Right renal cortex interstitium (tissue), 3 donors: ENCODE measurements at regions not wholly inside any gene's neighbourhood (a gene's known extent, or its start where the extent isn't known, plus 50 kb on each side); places are given as distances from the start of the nearest gene placed in this dataset.

ENCODE experiments used
- DNase-seq, 3 donors: peaks; one replicate each; pipeline ENCODE4 v3.0.0-alpha.2; 2013; ENCODE audit warnings: low read depth in 3 of 3, low spot score in 2 of 3

DNA sequence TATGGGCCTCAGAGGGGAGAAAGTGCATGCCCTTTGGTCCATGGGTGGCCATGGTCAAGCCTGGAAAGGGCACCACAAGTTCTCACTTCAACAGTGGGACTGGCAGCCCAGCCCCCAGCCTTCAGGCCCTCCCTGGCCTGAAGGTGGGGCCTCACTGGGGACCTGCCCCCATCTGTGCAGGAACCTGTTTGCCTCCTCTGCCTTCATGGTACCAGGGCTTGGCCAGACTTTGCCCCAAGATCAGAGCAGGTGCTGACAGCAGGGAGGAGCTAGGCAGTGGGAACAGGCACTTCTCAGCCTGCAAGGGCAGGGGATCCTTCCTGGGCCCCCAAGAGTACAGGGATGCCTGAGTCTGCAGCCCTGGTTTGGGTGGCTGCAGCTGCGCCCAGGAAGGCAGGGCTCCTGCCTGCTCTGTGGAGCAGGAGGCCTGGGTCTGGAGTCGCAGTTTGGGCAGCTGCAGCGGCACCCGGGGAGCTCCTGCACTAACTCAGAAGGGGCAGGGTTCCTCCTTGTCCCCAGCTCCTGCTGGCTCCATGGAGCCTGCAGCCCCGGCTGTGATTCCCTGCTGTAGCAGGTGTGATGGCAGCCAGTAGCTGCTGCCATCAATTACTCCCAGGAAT, 460.1 kb upstream of the NCAM2 start:
- DNase-seq: no peak

DNA sequence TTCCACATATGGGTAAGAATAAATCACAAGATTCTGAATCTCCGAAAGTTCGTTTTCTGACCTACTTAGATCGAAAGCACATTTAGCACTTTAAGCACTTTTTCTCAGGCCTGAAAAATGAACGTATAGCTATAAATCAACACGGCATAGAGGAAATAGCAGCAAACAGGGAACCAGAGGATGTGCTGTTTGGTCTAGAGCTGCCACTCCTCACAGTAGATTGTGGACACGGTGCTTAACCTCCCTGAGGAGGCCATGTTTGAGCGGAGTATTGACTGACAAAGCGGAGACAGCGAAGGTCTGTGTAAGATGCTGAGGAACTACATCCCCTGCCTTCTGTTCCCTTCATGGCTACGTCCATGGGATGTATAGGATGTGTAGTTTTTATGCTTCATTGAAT, 452.8 kb upstream of the NCAM2 start:
- DNase-seq: no peak

DNA sequence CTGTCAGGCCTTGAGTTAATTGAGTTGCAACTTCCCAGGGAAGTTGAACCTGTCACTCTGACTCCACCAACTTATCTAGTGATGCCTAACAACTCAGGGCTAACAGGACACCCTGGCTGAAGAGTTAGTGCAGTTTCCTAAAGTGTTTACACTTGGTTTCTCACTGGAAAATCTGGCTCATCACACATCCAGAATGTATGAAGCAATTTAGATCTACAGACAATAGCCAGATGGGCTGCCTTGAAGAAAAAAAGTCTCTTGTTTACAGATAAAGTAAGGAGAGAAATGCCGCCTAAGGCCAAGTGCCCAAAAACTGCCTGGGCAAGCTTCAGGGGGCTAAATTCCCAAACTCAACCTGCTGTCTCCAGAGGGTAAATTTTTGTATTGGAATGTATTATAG, 446.3 kb upstream of the NCAM2 start:
- no peak for DNase-seq

DNA sequence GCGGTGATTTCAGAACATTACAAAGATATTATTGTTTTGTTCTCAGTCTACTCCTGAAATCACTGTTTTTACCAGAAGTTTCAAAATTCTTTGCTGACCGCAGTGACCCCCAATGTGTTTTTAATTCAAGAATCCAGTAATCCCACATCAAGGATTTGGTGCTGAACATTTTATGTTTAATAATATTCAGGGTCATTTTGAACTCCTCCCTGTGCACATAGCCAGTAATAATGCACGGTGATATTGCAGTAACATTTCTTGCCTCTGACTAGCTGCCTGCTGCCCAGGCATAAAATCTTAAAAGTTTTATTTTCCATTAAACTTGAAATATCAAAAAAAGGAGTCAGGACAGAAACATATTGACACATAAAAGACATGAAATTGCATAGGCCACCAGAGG, 443.4 kb upstream of the NCAM2 start:
- no peak for DNase-seq

DNA sequence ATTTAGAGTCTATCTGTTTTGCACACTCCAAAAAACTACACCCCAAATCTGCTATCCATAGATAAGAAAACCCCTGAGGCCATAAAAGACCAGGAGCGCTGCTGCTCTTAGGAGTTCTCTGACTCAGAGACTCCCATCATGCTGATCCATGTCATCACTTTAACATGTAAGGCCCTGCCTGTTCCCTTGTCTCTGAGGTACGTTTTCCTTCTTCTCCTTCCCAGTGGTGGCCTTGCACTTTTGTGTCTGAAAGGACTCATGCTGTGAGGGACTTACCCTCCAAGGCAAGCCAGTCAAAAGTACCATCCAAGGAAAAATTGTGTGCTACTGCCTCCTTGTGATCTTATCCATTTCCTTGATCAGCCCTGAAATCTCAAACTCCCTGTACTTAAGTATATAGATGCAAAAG, 427.4 kb upstream of the NCAM2 start:
- DNase-seq: no peak

DNA sequence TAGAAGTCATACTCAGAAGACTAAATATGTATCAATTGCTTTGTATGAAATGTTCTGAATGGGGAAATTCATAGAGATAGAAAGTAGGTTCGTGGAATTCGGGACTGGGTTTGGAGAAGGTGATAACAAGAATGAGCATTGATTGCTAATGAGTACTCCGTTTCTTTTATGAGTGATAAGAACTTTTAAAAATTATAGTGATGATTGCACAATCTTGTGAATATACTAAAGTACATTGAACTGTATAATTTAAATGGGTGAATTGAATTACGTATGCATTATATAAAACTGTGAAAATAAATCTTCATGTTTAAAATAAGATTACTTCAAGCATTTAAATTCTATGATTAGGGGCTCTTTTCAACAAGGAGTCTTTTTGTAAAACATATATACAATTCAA, 425.6 kb upstream of the NCAM2 start:
- no peak for DNase-seq

DNA sequence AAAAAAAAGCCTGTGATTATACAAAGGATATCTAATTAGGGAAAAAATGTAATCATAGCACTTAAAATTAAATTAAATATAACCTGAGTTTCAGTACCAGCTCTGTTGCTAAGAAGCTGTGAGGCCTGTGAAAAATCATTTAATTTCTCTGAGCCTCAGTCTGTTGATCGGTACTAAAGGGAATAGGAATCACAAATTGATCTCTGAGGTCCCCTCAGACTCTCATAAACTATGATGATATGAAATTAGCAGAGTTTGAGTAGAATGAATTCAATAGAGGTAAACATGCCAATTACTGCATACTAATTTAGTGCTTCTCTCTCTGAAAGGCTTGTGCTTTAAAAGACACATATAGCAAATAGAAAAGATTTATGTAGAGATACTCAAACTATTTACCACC, 416.8 kb upstream of the NCAM2 start:
- DNase-seq: no peak

DNA sequence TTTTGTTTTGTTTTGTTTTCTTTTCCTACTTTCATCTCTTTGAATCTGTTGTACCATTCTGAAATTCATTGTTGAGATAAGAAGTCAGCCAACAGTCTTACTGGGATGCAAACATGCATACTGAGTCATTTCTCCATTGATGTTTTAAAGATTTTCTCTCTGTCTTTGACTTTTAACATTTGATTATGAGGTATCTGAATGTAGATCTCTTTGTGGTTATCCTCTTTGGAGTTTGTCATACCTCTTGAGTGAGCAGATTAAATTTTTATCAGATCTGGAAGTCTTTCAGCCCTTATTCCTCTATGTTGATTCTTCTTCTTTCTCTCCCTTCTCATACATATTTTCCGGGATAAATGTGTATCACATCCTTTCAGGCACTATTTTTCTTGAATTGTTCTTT, 406.9 kb upstream of the NCAM2 start:
- DNase-seq: no peak

DNA sequence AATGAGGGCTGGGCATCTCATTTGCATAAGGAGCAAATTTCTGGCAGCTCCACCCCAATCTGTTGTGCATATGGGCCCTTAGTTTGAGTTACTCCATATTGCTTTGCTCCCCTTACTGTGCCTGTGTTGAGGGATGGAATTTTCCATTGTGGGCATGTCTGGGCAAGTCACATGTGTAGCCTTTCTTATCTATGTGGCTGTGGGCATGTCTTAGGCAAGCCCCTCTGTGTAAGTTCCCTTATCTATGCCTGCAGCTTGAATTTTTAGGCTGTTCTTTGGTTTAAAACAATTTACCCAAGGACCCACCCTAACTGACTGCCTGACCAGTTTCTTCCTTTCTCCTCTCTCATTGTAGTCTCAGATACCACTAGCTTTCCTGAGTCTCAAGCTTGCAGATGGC, 405.7 kb upstream of the NCAM2 start:
- DNase-seq: no peak

DNA sequence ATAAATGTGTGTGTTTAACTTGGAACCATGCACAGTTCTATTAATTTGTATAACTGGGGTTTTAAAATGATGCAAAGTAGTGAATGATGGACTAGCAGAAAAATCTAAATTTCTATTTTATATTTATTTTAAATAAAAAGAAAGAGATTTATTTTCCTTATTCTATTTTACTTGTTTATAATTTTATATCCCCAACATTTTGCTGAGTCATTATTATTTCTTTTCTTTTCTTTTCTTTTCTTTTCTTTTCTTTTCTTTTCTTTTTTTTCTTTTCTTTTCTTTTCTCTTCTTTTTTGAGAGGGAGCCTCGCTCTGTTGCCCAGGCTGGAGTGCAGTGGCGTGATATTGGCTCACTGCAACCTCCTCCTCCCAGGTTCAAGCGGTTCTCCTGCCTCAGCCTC, 395.0 kb upstream of the NCAM2 start:
- no peak for DNase-seq

DNA sequence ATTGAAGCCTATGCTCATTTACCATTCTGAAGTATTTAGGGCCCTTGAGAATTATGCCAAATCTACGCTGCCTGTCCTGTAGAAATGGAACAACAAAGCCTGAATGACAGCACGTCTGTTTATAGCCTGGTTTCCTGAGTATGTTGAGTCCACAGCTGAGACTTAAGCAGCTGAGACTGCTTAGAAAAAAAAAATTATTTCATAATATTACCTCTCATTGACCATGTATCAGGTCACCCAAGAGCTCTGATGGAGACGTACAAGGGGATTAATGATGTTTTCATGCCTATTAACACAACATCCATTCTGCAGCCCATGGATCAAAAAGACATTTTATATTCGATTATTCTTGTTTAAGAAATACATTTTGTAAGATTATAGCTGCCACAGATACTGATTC, 387.2 kb upstream of the NCAM2 start:
- DNase-seq: no peak

DNA sequence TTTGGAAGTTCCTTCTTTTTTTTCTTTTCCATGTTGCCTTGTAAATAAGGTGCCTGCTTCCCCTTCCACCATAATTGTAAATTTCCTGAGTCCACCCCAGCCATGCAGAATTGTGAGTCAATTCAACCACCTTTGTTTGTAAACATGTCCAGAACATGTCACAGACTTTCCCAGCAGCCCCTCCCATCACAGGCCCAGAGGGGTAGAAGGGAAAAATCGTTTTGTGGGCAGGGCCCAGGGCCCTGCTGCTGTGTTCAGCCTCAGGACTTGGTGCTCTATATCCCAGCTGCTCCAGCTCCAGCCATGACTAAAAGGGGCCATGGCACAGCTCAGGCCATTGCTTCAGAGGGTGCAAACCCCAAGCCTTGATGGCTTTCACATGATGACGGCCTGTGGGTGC, 384.6 kb upstream of the NCAM2 start:
- no peak for DNase-seq

DNA sequence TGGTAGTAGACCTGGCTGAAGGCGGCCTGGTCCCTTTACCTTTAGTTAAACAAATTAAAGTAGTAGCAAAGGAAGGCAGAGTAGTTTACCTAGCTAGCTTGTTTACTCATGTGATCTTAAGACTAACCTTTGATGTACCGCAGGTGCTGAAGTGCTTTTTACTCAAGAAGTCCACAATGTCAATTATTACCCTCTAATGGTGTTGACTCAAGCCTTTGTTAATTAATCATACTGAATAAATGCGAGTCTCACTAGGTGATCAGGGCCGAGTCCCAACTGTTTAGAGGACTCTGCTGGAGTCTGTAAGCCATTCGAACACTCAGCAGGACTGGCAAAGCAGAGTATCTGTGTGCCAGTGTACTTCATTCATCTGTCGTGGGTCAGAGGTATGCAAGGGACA, 381.1 kb upstream of the NCAM2 start:
- no peak for DNase-seq

DNA sequence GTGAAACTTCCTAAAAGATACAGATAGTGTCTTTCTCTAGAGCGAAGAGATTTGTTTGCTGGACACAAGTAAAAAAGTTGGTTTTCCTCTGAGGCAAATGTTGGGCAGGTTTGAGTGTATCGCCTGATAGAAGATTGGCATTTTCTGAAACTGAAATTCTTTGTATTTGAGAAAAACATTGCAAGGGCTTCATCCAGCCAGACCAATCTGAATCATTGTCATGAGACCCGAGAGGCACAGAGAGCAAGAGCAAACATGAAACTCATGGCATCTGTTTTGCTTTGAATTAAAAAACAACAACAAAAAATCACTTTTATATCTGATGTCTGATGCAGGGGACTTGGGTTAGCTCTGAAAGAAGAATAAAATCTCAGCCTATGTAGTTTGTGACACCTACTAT, 379.3 kb upstream of the NCAM2 start:
- no peak for DNase-seq

DNA sequence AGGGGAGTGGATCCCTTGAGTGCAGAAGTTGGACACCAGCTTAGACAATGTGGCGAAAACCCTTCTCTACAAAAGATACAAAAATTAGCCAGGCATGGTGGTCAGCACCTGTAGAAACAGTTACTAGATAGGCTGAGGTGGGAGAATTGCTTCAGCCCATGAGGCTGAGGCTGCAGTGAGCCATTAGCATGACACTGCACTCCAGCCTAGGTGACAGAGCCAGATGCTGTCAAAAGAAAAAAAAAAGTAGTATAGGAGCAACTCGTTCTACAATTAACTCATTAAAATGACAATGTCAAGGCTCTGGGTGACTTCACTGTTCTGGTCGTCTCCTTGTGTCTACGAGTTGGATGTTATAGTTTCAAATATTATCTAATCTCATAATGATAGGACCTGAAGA, 370.6 kb upstream of the NCAM2 start:
- no peak for DNase-seq

DNA sequence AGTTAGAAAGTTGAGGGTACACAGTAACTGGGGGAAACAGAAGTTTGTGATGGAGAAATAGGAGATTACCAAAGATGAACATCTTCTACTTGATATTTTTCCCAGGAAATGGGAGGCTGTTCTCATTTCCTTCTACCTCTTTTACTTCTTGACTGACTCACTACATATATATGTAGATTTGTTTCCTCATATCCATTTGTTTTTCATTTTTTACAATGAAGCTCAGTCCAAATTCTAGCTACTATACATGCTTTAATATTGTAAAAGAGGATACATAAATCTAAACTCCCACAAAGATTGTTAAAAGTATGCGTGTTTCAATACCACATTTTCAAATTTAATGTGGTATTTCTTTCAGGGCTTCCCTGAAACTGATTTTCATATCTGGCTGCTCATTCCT, 366.6 kb upstream of the NCAM2 start:
- no peak for DNase-seq

DNA sequence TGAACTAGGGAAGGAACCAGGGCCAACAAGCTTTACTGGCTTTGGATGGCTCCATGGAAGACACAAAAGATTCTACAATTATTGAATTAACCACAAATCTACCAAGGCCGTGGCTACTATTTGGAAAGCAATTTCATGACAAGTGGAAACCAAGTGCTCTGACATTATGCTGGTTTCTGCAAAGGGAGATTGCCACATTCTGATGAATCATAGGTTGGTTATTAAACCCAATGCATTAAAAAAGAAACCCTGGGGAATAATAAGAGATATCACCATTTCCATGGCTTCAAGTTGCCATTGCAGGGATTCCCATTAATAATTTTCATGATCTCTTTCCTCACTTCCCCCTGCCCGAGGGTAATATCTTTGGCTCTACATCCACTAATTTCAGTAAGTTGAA, 359.2 kb upstream of the NCAM2 start:
- DNase-seq: no peak

DNA sequence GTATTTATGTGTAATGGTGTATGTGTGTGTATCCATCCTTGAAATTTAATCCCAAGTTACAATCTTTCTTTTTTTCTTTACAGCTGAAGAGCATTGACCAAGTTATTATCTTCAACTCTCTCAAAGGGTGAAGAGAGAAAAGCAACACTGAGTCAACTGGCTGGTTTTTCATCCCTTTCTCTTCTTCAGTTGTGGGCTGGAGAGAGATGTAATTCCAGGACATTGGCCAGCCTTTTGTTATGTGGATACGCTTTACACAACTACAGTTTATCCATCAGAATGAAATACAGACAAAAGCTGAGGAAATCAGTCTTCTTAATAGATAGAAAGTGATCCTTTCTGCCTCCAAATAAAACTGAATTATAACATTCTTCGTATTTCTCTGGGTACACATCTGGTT, 357.0 kb upstream of the NCAM2 start:
- DNase-seq: no peak

DNA sequence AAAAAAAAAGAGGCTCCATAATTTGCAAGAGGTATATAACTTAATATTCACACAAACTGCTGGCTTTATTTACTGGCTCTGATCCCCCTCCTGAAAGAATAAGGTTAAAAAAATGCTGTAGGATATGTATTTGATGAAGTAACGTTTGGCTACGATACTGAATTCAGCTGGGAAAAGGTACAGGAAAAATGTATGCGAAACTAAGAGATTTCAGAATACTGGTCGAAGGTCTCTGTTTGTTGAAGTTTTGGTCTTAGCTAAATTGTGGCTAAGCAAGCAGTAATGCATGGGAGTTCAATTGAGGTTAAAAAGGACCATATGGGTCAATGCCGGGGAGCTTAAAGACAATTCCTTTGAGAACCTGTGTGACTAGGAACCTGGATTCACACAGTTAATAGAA, 355.5 kb upstream of the NCAM2 start:
- DNase-seq: no peak

DNA sequence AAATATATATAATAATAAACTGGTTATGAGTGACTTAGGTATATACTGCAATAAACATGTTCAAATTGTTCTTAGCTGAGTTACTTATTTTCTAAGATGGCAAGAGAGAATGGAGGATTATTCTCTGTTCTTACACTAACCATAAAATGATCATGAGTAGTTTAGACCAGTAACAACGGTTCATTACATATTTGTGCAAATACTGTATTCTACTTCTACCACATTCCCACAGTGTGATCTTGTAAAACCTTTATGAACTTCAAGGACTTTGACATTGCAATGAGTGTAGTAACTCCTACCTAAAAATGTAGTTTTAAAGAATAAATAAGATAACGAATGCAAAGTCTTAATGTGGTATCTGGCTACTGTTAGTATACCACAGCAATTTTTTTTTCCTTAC, 353.7 kb upstream of the NCAM2 start:
- DNase-seq: no peak

DNA sequence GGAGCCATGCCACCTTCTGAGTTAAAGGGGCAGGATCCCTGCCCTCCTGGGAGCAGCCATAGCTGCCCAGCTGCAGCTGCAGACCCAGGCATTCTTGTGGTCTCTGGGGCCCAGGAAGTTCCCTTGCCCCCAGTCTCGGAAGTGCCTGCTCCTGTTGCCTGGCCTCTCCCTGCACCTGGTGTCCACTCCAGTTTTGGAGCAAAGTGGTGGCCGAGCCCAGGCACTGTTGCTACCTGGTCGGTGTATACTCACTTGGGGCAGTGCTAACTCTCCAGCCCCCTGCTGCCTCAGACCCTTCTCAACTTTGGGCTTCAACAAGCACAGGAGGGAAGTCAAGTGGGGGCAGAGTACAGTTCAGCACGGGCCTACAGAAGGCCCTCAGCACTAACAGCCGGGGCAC, 352.9 kb upstream of the NCAM2 start:
- DNase-seq: no peak

DNA sequence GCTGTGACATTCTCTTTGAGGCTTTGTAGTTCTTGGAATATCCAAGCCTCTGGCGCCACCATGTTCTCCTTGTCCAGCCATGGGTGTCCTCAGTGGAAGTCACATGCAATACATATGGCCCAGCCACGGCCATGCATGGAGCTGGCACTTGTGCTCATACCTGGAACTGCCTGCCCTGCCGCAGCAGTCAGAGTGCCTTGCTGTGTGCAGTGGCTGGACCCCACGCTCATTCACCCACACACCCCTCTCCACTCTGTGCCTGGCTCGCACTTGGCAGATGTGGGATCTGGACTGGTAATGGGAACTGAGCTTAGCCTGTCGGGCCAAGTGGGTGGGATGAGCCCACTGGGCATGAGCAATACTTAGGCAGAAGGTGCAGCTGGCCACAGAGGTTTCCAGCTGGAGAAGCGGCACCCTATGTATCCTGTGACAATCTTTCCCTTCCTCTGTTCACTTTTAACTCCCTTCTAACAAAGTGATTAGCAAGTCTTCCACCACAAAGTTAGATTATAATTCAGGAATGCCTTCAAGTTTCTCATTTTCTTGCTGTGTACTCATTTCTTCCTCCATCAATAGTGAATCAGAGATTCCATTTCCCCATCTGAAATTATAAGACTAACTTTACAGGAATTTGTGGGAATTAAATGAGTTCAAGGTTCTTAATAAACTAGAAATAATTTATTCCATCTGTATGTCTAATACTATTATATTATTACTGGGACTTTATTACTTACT, 351.6 kb upstream of the NCAM2 start:
- DNase-seq: no peak

DNA sequence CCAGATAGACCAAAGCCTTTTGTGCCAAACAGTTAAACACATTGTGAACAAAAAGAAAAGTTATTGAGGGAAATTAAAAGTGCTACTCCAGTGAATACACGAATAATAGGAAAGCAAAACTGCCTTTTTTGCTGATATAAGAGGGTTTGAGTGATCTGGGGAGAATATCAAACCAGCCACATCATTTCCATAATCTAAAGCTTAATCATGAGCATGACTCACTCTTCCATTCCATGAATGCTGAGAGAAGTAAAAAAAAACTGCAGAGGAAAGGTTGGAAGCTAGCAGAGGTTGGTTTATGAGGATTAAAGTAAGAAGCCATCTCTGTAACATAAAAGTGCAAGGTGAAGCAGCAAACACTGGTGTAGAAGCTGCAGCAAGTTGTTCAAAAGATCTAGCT, 350.6 kb upstream of the NCAM2 start:
- no peak for DNase-seq
